ENCODE measurements at regions not wholly inside any gene's neighbourhood (a gene's known extent, or its start where the extent isn't known, plus 50 kb on each side); places are given as distances from the start of the nearest gene placed in this dataset.

GRCh38 chr1:18555036-18555435, 74.3 kb downstream of the KLHDC7A start:
- H2BK5ac ChIP-seq (ENCODE audit: low read depth, low read length, poor library complexity, severe bottlenecking): no peak overlapping the region
- H3K14ac ChIP-seq (replicated peaks; ENCODE audit: low read depth, low read length): no peak overlapping the region
- H2BK20ac ChIP-seq (ENCODE audit: low read depth, low read length): no peak overlapping the region
- ATAC-seq (ENCODE audit: low read depth) (no peak), DNase-seq (no peak)
- TF ChIP-seq SMC3 (IDR thresholded peaks at IDR 0.05; ENCODE audit: low read depth, low read length) (no peak), BHLHE40 (IDR thresholded peaks at IDR 0.05; ENCODE audit: low read depth, low read length) (no peak), RCOR1 (IDR thresholded peaks at IDR 0.05; ENCODE audit: insufficient replicate concordance, low read length) (no peak), CEBPB (IDR thresholded peaks at IDR 0.05; ENCODE audit: low read depth, low read length) (no peak), FOS (IDR thresholded peaks at IDR 0.05; ENCODE audit: low read depth, low read length) (no peak), USF2 (IDR thresholded peaks at IDR 0.05; ENCODE audit: low read depth, low read length) (no peak), CTCF (conservative IDR thresholded peaks at IDR 0.05; ENCODE audit: low read depth, low read length) (no peak), MXI1 (IDR thresholded peaks at IDR 0.05; ENCODE audit: borderline replicate concordance, low read depth, low read length) (no peak), MAFK (IDR thresholded peaks at IDR 0.05; ENCODE audit: low read depth, low read length) (no peak), NFE2L2 (IDR thresholded peaks at IDR 0.05; ENCODE audit: low read depth, low read length) (no peak), RAD21 (IDR thresholded peaks at IDR 0.05; ENCODE audit: low read length) (no peak), ELK1 (IDR thresholded peaks at IDR 0.05; ENCODE audit: borderline replicate concordance, low read depth, low read length) (no peak), RFX5 (IDR thresholded peaks at IDR 0.05; ENCODE audit: low read depth, low read length) (no peak), MAZ (IDR thresholded peaks at IDR 0.05; ENCODE audit: borderline replicate concordance, low read depth, low read length) (no peak)
- POLR2A ChIA-PET (ENCODE audit: unreplicated experiment): no interaction called here
- no peak overlapping the region for H4K91ac ChIP-seq (ENCODE audit: insufficient read depth, low read depth, low read length)
- H3K9ac ChIP-seq (ENCODE audit: low read depth, low read length): no peak overlapping the region
- no peaks in the 10 kb centered on the region for H4K20me1 ChIP-seq (ENCODE audit: insufficient read depth, low read length)
- no peak overlapping the region for H2BK15ac ChIP-seq (ENCODE audit: low read depth, low read length)
- H4K5ac ChIP-seq (ENCODE audit: low read depth, low read length): no peak overlapping the region
- dilution Hi-C loops (cut with HindIII; ENCODE audit: low sequenced_read_pairs, unreplicated experiment): no loop called here
- H3K27ac ChIP-seq (ENCODE audit: insufficient read depth, low read length): no peak overlapping the region
- H3K9me3 ChIP-seq (ENCODE audit: control insufficient read depth, insufficient read depth, low read length): no peaks in the 10 kb centered on the region
- no peak overlapping the region for H4K8ac ChIP-seq (ENCODE audit: low read depth in 2 of 2, low read length in 2 of 2)
- no peak overlapping the region for H3K4me2 ChIP-seq (ENCODE audit: low read depth, low read length)
- H3K27me3 ChIP-seq (ENCODE audit: control insufficient read depth, insufficient read depth, low read length): peaks cover 1% of the 10 kb centered on the region; the same call in 1 of the 2 replicates
- no peak overlapping the region for H3K4ac ChIP-seq (ENCODE audit: low read depth, low read length)
- H2AK5ac ChIP-seq (ENCODE audit: low read depth, low read length): no peak overlapping the region
- H3K36me3 ChIP-seq (ENCODE audit: control insufficient read depth, insufficient read depth, low read length): no peaks in the 10 kb centered on the region
- H3K23ac ChIP-seq (ENCODE audit: low read depth, low read length): no peak overlapping the region
- no peaks in the 10 kb centered on the region for H3K79me1 ChIP-seq (ENCODE audit: low read depth in 1 of 2, low read length in 2 of 2)
- H3K4me3 ChIP-seq (ENCODE audit: insufficient read depth, low read depth, low read length): no peak overlapping the region
- no peaks in the 10 kb centered on the region for H3K9me1 ChIP-seq (ENCODE audit: insufficient read depth, low read length)
- no peak overlapping the region for H3K56ac ChIP-seq (ENCODE audit: extremely low read depth, insufficient read depth, low read length)
- no CpG with 5 or more reads among the region's 5 CpGs for WGBS, 2 experiments (ENCODE audit: extremely low coverage in 2 of 2, insufficient read length in 1 of 2)
- in situ Hi-C loops (cut with MboI; ENCODE audit: low sequenced_read_pairs): no loop called here
- no peak overlapping the region for H2AFZ ChIP-seq (replicated peaks; ENCODE audit: low read length, poor library complexity)
- CTCF ChIA-PET: no interaction called here
- H3K18ac ChIP-seq (ENCODE audit: low read depth, low read length): no peak overlapping the region
- no peak overlapping the region for H2BK120ac ChIP-seq (ENCODE audit: low read depth, low read length)
- no peak overlapping the region for H2AK9ac ChIP-seq (replicated peaks; ENCODE audit: low read depth, low read length, poor library complexity)
- intact Hi-C loops (cut with micrococcal nuclease): no loop called here
- no TSS peak for BruUV-seq (replicated peaks)
- no peaks in the 10 kb centered on the region for H3K4me1 ChIP-seq (ENCODE audit: control insufficient read depth, insufficient read depth, low read length)
